GM13976 (cell line): ENCODE measurements at regions not wholly inside any gene's neighbourhood (a gene's known extent, or its start where the extent isn't known, plus 50 kb on each side); places are given as distances from the start of the nearest gene placed in this dataset.

ENCODE experiments used
- DNase-seq: peaks from one replicate; pipeline ENCODE4 v3.0.0; 2012; ENCODE audit warnings: low spot score
- CTCF ChIP-seq: IDR thresholded peaks from 2 replicates; pipeline ENCODE4 v1.5.1; 2012; ENCODE audit warnings: borderline replicate concordance, mild to moderate bottlenecking; ENCODE audit not compliant: insufficient read depth; ENCODE audit errors: extremely low read depth, missing control alignments, control extremely low read depth
- in situ Hi-C: fragments of 300-500 bp; cut with MboI; formaldehyde crosslinking; loops from one replicate; pipeline ENCODE4 v1.12.0; 2022; ENCODE audit warnings: low sequenced_read_pairs, mixed read lengths, inconsistent platforms; ENCODE audit not compliant: unreplicated experiment

- DNase-seq, result no peak
- in situ Hi-C loops, result no loop called here
- TF ChIP-seq CTCF, result no peak
Measured at GRCh38 chr2:194566907-194567660, 1089.9 kb upstream of the SLC39A10 start.

- no peak for DNase-seq
- TF ChIP-seq CTCF, result no peak
- in situ Hi-C loops, result no loop called here
Measured at GRCh38 chr2:194564422-194564821, 1092.6 kb upstream of the SLC39A10 start.

- DNase-seq, result no peak
- TF ChIP-seq CTCF, result no peak
- in situ Hi-C loops, result no loop called here
Measured at GRCh38 chr2:194562329-194562728, 1094.7 kb upstream of the SLC39A10 start.

- in situ Hi-C loops, result no loop called here
- DNase-seq, result no peak
- TF ChIP-seq CTCF, result no peak
Measured at GRCh38 chr2:194559964-194560363, 1097.1 kb upstream of the SLC39A10 start.

- no peak for DNase-seq
- in situ Hi-C loops, result no loop called here
- no peak for TF ChIP-seq CTCF
Measured at GRCh38 chr2:194559523-194559922, 1097.5 kb upstream of the SLC39A10 start.

- in situ Hi-C loops, result no loop called here
- DNase-seq, result no peak
- TF ChIP-seq CTCF, result no peak
Measured at GRCh38 chr2:194557993-194558392, 1099.0 kb upstream of the SLC39A10 start.
